NOMO-1 (cell line): ENCODE measurements at regions not wholly inside any gene's neighbourhood (a gene's known extent, or its start where the extent isn't known, plus 50 kb on each side); places are given as distances from the start of the nearest gene placed in this dataset.

ENCODE experiments used
- DNase-seq, 2 experiments: peaks; one replicate each; lab custom pipeline; 2025; ENCODE audit not compliant: unreplicated experiment in 2 of 2; lab: John Stamatoyannopoulos, UW

DNA sequence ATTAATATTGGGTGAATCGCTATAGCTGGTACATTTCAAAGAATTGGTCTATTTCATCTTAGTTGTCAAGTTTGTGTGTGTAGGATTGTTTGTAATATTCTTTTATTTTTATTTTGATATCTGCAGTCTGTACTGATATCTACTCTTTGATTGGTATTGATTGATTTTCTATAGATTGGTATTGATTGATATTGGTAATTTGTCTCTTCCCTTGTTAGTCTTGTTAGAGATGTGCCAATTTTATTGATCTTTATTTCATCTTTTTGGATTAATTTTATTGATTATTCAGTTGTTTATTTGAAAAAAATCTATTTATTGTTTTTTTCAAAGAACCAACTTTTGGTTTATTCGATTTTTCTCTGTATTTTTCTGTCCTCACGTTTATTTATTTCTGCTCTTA lies 61.4 kb downstream of the TM2D3 start:
- no peak for DNase-seq

DNA sequence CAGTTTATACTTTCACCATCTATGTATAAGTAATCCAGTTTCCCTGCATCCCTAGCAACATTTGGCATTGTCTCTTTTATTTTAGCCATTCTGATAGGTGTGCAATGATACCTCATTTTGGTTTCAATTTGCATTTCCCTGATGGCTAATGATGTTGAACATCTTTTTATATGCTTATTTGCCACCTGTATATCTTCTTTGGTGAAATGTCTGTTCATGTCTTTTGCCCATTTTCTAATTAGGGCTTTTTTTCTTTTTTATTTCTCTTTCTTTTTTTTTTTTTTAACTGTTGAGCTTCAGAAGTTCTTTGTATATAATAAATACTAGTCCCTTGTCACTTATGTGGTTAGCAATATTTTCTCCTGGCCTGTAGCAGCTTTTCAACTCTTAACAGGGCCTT lies 68.9 kb downstream of the TM2D3 start:
- DNase-seq, result no peak

DNA sequence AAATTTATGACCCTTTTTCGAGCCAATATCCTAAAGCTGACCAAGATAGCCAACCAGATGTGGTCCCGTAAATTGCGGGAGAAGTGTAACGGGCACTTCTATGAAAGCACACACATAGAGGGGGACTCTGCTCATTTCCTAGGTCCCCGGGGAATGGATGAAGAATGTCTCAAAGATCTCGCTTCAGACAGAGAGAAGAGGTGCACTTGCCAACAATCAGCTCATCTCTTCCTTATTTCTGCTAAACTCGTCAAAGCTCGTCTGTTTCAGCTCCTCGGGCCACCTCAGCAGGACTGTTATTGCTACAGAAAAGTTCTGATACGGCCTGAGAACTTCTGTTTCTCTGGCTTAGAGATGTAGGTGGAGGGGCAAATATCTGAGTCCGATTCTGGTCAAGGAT lies 71.8 kb downstream of the TM2D3 start:
- DNase-seq, result no peak

DNA sequence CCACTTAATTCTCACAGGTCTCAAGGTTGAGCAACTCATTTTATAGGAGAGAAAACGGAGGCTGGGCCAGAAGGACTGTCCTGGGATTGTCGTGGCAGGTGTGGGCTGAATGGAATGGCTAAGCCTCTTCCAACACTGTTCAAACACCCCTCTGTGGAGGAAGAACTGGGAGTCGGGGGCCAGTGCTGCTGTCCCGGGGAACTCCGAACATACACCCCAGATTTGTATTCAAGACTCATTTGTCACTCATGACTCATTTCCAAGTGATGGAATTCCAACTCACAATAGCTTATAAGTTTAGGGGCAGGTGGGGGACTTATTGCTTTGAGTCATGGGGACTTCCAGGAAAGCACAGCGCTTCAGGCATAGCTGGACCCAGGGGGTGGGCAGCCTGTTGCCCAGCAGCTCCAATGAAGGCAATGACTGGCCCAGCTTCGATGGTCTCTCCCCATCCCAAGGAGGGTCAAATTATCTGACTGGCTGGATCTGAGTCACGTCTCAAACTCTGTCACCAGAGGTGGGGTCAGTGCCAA lies 72.5 kb downstream of the TM2D3 start:
- DNase-seq, result no peak

DNA sequence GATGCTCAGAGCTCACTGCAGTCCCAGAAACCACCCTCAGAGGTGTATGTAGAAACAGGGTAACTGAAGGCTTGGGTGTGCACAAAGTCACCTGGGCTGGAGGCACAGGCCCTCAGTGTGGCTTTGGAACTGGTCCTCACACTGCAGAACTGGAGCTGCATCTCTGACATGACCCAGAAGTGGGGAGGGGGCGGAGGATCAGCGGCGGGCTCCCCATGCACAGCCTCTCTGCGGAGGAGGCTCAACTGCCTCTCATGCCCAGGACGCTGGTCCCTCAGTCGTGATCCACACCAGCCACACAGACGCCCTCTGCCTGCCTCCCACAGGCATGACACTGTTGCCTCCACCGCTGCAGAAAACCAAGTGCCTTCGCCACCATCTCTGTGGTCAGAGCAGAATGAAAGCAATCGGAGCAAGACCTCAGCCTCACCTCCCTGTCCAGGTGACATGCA lies 73.7 kb downstream of the TM2D3 start:
- peak; percentile 55 to 62 for DNase-seq

DNA sequence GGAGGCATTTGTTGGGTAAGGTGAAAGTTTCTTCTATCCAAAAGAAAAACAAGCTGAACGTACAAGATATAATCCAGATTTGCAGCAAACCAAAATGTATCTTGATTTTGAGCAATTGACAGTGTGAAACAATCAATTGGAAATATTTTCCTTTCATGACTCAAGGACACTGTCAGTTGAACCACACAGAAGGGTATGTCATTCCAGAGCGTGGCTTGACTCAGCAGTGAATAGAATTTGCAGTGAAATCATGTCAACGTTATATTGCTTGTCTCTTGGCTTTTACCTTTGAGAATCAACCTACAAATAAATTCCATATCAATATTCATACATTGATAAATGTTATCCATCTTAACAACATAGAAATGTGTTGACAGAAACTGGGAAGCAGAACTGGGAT lies 78.2 kb downstream of the TM2D3 start:
- no peak for DNase-seq

DNA sequence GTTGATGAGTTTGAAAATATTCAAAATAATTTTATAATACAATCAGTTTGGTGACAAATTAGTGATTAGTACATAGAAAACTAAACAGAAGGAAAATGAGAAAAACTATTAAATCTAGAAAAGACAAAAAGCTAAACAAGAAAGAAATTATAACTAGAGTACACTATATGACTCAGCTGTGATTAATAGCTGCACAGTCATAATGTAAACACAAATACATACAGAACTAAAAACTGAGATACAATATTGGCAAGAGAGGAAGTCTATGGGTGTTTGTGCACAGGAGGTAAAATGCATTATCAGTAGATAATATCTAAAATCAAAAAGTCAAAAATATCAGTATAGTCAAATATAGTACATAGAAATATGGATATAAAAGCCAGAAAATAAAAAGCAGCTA lies 80.7 kb upstream of the PCSK6 start:
- no peak for DNase-seq

DNA sequence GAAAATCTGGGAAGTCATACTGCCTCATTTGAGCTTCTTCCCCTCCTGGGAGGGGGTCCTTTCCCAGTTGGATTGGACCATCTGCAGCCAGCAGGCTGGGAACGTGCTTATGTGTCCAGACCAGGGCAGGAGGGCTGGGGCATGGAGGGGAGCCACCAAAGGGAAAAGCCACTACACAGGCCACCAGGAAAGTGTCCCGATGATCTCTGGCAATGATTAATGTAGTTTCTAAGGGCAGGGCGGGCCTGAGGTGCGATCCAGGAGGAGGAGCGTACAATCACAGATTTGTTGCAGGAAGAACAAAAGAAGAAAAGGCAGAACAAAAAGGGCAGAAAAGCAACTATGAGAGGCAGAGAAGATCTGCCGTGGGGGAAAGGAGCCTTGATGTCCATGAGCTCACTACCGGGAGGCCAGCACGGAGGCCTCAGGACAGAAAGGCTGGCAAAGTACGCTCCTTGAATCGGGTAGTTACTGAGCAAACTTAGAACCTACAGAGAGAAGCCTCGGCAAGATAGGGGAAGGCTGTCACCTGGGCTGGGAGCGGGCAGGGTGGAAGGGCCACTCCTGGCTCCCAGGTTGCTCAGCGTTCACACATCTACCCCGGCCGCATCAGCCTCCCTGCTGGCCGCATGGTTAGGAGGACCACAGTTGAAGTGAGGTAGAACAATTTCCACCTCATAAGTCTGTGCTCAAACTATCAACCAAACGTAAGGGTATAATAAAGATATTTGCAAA lies 79.5 kb upstream of the PCSK6 start:
- DNase-seq, result no peak

DNA sequence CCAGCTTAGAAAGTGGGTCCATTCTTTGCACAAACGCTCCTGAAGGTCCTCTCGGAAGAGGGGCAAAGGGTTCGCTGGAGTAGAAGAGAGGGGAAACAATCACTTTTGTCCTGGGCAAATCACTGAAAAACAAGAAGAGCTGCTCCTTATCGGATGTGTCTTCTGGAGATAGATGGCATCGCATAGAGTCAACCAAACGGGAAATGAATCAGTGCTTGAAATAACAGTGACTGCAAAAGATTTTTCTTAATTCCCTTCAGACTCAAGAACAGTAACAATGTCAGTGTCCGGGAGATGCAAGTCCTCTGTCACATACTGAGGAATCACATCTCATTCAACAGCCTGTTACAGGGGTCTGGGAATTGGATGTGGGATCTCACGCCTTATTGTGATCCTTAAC lies 78.8 kb upstream of the PCSK6 start:
- no peak for DNase-seq

DNA sequence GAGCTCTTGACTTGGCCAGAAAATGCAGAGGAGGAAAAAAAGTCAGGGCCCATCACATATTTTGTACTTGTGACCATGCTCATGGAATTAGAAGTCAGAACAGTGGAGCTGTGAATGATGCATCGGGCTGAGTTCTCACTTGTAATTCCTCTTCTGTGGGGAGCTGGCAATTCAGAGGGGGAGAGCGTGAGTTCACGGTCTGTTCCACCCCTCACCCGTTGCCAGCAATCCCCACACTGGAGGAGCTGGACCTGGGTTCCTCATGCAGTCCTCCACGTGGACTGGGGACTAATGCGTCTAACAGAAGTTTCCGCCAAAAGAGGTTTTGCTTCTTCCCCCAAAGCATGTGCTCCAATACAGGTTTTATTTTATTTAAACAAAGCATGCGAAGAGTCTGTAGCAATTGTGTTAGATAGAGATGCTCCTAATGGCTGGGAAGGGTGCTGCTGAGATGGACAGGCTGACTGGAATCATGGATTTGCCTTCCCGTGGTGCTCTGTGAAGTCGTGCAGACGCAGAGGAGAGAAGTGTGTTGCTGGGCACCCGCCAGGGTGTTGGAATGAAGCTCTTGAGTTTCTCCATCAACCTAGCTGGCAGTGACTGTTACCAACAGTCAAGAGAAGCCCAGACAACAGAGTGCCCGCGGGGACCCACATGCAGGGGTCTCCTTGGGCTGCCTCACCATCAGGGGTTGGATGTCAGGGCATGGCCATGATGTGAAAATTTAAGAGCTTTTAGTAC lies 77.4 kb upstream of the PCSK6 start:
- no peak for DNase-seq

DNA sequence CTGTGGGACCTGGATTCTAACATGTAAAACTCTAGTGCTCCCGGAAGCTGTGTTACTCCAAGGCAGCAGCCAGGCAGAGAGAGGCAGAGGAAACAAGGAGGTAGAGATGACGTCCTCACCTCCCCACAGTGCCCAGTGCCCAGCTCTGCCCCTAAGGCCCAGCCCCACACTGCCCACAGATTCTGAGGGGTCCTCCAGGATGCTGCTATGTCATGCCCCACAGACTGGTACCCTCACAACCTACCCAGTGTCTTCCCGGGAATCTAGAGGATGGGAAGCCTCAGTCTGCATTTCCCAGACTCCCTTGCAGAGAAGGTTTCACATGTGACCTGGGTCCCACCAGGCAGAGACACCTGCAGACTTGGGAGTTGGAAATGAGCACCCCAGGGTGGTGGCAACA lies 75.9 kb upstream of the PCSK6 start:
- DNase-seq, result no peak

DNA sequence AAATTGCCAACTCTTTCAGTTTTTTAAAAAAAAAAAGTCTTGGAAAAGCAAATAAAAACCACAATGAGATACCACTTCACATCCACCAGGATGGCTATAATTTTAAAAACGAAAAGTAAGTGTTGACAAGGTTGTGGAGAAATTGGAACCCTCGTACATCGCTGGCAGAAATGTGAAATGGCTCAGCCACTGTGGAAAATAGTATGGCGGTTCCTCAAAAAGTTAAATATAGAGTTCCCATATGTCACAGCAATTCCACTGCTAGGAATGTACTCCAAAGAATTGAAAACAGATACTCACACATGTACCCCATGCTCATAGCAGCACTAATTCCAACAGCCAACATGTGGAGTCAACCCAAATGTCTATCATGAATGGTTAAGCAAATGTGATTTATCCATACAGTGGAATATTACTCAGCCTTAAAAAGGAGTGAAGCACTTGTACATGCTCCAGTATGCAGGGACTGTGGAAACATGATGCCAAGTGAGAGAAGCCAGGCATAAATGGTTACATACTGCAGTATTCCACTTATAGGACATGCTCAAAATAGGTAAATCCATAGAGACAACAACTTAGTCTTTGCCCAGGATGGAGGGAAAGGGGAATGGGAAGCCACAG lies 73.8 kb upstream of the PCSK6 start:
- DNase-seq, result no peak

DNA sequence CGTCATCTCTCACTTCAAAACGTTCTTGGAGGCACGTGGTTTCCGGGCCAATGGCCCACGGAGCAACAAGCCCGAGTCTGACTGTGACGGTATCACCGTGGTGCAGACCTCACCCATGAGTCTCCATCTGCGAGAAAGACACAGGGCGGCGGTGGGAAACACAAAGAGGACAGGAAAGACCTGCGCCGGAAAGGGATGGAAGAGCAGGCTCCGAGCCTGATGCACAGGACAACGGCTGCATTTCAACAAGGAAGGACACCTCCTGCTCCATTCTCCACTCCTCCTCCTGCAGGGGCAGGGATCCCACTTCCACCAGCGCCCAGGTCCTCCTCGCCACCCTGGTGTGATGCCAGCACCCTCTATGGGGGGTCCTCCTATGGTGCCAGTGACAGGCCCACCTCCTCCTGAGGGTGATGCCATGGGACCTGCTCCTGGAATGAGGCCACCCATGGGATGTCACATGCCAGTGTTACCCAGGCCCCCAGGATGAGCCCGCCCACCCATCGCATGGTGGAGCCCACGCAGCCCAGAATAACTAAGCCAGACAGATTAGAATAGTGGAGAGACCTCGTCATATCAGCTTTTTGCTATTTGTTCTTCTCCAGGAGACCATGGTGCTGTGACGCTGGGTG lies 73.0 kb upstream of the PCSK6 start:
- DNase-seq, result no peak

DNA sequence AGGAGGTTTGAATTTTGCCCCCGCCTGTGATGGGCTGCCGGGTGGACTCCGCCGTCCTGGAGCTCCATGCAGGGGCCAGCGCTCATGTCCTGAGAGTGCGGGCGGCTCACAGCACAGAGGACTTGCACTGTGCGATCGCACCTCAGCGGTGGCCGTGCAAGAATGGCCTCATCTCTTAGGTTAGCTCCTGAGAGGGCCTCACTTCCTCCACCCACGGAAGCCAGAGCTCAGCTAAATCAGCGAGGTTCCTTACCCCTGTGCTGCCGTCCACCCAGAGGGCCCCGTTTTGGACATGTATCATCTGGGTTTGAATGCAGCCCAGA lies 72.0 kb upstream of the PCSK6 start:
- DNase-seq, result no peak

DNA sequence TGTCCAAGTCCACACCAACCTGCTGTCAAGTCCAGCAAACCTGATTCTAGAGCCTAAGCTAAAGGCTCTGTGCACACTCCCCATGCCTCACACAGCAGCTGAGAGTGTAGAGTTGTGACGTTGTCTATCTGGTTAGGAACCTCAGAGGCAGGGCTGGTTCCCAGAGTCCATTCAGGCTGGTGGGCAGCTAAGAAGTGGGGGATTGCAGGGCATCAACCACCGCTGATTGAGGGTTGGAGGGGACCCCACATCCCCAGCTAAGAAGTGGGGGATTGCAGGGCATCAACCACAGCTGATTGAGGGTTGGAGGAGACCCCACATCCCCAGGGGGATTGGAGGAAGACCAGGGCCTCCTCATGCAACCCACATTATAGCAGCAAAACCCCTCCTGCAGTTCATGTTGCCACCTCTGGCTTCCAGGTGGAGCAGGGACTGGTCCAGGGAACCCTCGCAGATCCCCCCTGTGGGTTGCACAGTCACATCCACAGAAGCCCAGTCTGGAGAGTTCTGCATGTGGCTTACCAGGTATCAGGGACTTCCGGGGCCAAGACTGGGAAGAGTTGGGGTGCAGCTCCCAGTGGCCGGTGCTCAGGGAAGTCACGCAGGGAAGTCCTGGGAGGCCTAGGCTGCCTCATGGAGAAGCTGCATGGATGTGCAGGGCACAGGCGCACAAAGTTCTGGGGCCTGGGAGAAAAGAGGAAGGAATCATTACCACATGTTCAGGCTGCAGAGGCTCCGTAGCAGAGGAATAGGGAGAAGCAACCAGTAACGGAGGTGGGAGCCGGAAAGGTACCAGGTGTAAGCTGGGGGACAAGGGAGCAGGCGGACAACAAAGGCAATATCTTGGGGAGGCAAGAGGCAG lies 71.4 kb upstream of the PCSK6 start:
- peak; percentile 12 to 17 for DNase-seq

DNA sequence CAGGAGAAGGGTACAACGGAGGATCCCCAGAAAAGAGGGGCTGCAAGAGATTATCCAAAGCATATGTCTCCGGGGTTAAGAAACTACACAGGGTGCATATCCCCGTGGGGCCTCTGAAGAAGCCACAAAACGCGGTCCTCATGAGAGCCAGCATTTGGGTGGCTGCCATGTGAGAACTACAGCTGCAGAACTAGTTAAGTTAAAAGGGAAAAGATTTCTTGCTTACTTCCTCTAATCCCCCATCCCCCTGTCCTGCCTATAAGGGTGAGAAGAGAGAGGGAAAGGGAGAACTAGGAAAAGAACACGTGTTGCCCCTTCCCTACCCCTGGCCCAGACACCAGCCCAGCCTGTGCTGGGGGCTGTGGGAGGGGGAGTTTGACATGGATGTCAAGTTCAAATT lies 70.4 kb upstream of the PCSK6 start:
- DNase-seq, result peak; percentile 6 to 35

DNA sequence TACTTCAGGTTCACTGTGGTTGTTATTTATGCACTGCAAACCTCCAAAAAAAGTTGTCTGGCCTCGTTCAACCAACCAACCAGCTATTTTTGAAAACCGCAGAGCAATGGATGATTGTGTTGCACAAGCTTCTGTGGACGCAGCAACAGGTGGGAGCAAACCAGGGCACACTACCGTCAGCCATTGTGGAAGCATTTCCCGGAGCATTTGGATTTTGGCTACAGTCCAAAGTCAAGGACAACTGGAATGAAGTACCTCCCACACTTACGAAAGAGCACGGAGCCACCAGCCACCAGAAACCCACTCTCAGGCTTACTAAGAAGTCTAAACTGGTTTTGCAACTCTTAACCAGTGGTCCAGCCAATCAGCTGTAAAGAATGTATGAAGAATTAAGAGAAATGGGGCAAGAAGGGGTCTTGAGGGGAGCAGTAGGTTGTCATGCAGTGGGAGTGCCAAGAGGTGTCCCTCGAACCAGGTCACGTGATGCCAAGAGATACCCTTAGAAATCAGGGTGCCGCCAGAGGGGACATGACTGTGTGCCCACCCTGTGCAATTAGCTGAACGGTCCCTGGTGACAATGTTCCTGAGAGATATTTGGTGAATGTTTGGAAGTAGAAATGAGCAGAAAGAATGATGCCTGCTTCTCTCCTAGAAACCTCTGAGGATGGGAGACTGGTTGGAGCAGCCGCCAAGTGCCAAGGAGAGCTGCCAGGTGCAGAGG lies 68.9 kb upstream of the PCSK6 start:
- DNase-seq, result peak; percentile 67 to 79

DNA sequence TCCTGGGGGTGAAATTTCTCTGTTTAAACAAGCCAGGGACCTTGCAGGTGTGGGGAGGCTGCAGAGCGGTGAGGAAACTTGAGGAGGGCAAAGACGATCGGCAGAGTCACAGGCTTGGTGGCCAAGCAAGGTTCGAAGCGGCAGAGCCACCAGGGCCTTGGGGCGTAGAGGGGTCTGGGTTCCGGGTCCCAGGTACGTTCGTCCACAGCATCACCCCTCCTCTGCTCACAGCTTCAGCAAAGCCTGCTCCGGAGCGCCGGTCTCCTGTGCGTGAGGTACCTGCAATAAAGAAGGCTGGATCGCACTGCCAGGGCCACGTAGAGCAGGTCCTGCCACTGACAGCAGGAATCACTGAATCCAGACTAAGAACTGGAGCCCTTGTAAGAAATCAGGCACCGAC lies 66.8 kb upstream of the PCSK6 start:
- no peak for DNase-seq

DNA sequence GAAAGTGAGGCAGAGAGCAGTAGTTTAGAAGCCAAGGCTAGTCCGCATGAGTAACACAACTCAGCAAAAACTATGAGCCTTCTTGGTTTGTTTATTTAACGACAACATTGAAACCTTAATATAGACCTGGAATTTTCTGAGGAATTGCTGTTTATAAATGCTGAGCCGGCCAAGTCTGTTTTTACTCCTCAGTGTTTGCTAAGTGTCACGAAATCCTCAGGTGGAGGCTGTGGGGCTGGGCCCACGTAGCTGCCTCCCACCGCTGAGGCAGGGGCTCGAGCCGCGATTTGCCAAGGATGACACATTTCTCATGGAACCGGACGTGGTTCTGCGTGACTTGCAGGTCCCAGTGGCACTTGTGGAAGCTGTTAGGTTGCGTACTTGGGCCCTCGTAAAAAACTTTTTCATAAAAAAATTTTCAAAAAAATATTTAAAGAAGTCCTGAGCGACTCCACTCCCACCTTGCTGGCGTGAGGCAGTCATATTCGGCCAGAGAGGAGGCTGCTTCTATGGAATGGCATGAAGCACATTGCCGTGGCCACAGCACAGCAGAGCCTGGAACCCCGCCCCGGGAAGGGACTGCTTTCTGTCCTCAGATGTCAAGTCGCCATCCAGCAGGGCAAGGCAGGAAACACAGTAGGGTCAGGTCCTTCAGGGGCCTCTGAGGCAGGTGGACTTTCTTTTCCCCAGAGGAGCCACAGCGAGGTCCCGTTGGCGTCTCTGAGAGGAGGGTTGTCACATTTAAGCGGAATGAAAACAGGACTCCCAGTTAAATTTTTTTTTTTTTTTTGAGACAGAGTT lies 64.8 kb upstream of the PCSK6 start:
- no peak for DNase-seq
